ENCODE measurements at regions not wholly inside any gene's neighbourhood (a gene's known extent, or its start where the extent isn't known, plus 50 kb on each side); places are given as distances from the start of the nearest gene placed in this dataset.

DNA sequence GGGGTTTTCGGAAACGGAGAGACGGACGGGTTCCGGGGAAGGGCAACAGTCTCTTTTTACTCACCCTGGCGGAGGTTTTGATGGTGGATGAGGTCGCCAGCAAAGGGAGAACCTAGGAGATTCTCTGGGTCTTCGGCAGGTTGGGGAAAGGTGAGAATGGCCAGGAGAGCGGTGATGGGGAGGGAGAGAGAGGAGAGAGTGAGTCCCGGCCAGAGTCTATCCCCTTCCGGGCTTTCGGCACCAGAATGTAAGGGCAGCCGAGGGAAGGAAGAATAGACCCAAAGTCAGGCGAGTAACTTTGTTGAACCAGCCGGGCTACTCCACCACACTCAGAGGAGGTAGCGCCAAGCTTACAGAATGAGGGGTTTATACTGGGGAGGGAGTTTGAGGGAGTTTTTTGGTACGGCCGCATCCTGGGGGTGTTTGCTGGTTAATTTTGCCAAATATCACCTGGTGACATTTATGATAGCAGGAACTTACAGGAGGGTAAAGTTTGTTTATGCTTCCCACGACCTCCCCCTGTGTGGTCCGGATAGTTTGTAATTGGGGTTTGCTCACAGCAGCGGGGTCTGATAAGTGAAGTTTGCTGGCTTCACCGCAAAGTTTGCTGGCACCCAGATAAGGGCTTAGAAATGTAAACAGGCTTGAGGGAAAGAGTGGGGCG lies 141.1 kb upstream of the ETV3 start:
- H3K27me3 ChIP-seq (ENCODE audit: control insufficient read depth, insufficient read depth, low read length) = 0 out of 2 replicates have a peak, but pooled peaks cover 9% of the 10 kb centered on the region
- no peaks in the 10 kb centered on the region for H3K36me3 ChIP-seq (ENCODE audit: control insufficient read depth, insufficient read depth, low read length)

DNA sequence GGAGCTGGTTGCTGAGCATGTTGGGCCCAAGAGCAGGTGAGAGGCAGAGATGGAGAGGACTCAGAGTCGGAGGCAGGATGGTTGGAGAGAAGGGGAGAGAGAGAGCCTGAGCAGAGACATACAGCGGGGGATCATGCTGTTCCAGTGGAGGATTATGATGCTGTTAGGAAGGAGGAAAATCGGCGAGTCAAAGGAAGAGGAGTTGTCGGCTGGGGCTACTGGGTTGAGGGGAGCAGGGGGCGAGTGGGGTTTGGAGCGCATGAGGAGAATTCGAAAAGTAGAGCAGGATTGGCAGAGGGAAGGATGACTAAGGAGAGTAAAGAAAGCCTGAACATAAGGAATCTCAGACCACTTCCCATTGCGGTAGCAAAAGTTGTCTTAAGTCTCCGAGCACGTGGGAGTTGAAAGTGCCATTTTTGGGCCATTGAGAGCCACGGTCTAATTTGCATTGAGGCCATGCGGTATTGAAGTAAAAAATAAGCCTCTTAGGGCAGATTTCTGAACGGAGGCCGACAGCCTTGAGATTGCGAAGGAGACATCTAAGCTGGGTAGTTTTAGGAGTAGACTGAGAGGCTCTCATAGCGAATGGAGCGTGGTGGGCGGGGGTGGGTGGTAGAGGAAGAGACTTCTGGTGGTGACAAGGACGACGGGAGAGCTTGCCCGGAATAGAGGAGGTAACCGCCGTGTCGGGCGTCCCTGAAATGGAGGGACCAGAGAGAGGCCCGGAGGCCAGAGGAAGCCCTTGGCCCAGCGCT lies 140.4 kb upstream of the ETV3 start:
- Histone ChIP-seq H3K9ac (ENCODE audit: low read length) (no peak overlapping the region), H3K27me3 (ENCODE audit: control insufficient read depth, insufficient read depth, low read length) (0 out of 2 replicates have a peak, but pooled peaks cover 9% of the 10 kb centered on the region), H3K27ac (ENCODE audit: low read depth, low read length) (no peak overlapping the region), H3K4me1 (ENCODE audit: control insufficient read depth, insufficient read depth, low read length) (peaks cover 22% of the 10 kb centered on the region), H3K9me3 (ENCODE audit: control insufficient read depth, insufficient read depth, low read depth, low read length) (no peaks in the 10 kb centered on the region), H3K4me3 (ENCODE audit: low read depth, low read length) (no peak overlapping the region), H3K36me3 (ENCODE audit: control insufficient read depth, insufficient read depth, low read length) (no peaks in the 10 kb centered on the region)

More for the DNA sequence above, 141.1 kb upstream of the ETV3 start:
- Histone ChIP-seq H3K4me1 (ENCODE audit: control insufficient read depth, insufficient read depth, low read length) (peaks cover 15% of the 10 kb centered on the region), H3K4me3 (ENCODE audit: low read depth, low read length) (no peak overlapping the region), H3K27ac (ENCODE audit: low read depth, low read length) (no peak overlapping the region), H3K9me3 (ENCODE audit: control insufficient read depth, insufficient read depth, low read depth, low read length) (no peaks in the 10 kb centered on the region), H3K9ac (ENCODE audit: low read length) (no peak overlapping the region)

DNA sequence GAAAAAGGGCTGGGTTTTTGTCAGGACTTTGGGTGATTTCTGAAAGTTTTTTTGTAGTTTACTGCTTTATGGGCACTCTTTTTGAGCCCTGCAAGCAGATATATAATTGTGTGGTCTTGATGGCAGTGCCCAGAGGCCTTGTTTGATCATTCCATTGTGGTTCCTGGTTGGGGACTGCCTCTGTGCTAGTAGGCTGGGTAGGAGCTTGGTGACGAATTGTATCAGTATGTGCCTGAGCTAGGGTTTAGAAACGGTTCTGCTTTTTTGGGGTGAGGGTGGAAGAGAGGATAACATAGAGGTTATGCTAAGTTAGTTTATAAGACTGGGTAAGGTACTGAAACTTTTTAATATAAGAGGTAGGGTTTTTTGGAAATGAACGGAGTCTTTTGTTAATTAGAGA lies 139.7 kb upstream of the ETV3 start:
- Histone ChIP-seq H3K9ac (ENCODE audit: low read length) (no peak overlapping the region), H3K4me3 (ENCODE audit: low read depth, low read length) (no peak overlapping the region), H3K9me3 (ENCODE audit: control insufficient read depth, insufficient read depth, low read depth, low read length) (no peaks in the 10 kb centered on the region), H3K27ac (ENCODE audit: low read depth, low read length) (no peak overlapping the region), H3K36me3 (ENCODE audit: control insufficient read depth, insufficient read depth, low read length) (no peaks in the 10 kb centered on the region), H3K4me1 (ENCODE audit: control insufficient read depth, insufficient read depth, low read length) (peaks cover 28% of the 10 kb centered on the region), H3K27me3 (ENCODE audit: control insufficient read depth, insufficient read depth, low read length) (0 out of 2 replicates have a peak, but pooled peaks cover 11% of the 10 kb centered on the region)

DNA sequence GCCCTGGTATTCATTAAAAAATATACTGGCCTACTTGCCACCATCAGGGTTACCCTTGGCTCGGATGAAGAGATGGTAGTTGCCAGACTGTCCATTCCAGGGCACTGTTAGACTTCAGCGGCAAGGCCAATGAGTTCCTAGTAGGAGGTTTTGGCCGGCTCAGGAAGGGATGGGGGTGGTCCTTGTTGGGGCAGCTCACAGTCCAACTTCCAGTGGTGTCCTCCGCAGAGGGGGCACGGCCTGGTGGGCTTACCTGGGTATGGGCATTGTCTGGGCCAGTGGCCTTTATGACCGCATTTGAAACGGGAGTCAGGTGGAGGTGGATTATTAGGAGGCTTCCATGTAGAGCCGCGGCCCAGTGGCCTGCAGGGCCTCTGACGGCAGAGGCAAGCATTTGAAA lies 139.1 kb upstream of the ETV3 start:
- no peak overlapping the region for H3K27ac ChIP-seq (ENCODE audit: low read depth, low read length)
- peaks cover 30% of the 10 kb centered on the region for H3K4me1 ChIP-seq (ENCODE audit: control insufficient read depth, insufficient read depth, low read length)
- H3K9ac ChIP-seq (ENCODE audit: low read length) = no peak overlapping the region
- no peak overlapping the region for H3K4me3 ChIP-seq (ENCODE audit: low read depth, low read length)
- no peaks in the 10 kb centered on the region for H3K36me3 ChIP-seq (ENCODE audit: control insufficient read depth, insufficient read depth, low read length)
- no peaks in the 10 kb centered on the region for H3K9me3 ChIP-seq (ENCODE audit: control insufficient read depth, insufficient read depth, low read depth, low read length)
- peaks cover 17% of the 10 kb centered on the region; the same call in 1 of the 2 replicates for H3K27me3 ChIP-seq (ENCODE audit: control insufficient read depth, insufficient read depth, low read length)

DNA sequence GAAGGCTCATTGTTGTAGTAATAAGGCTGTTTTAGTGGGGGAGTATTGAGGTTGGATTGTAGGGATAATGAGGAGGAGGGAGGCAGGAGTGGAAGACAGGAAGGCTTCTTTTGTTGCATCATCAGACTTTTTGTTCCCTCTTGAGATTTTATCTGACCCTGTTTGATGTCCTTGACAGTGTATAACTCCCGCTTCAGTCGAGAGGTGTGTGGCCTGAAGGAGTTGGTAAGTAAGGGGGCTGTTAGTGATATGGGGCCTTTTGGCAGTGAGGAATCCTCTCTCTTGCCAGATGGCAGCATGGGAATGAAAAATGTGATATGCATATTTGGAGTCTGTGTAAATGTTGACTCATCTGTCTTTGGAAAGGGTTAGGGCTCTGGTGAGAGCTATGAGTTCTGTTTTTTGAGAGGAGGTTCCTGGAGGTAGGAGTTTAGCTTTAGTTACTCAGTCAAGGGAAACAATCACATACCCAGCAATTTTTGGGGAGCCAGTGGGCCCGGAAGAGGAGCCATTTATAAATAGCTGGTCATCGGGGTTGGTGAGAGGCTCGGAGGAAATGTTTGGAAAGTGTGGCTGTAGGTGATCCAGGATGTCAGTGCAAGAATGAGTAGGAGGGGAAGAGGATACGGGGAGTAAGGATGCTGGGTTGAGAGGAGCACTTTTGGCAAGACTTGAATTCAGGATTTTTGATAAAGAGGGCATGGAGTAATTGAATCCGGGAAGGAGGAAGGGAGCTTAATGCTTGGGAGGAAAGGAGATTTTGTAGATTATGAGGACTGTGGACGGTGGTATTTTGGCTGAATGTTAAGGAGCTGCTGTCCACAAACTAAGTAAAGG lies 136.7 kb upstream of the ETV3 start:
- no peaks in the 10 kb centered on the region for H3K9me3 ChIP-seq (ENCODE audit: control insufficient read depth, insufficient read depth, low read depth, low read length)
- H3K9ac ChIP-seq (ENCODE audit: low read length) = no peak overlapping the region
- no peak overlapping the region; the same call in 1 of the 2 replicates for H3K4me3 ChIP-seq (ENCODE audit: low read depth, low read length)
- no peaks in the 10 kb centered on the region for H3K36me3 ChIP-seq (ENCODE audit: control insufficient read depth, insufficient read depth, low read length)
- H3K4me1 ChIP-seq (ENCODE audit: control insufficient read depth, insufficient read depth, low read length) = peaks cover 30% of the 10 kb centered on the region
- H3K27me3 ChIP-seq (ENCODE audit: control insufficient read depth, insufficient read depth, low read length) = peaks cover 32% of the 10 kb centered on the region; the same call in 1 of the 2 replicates
- H3K27ac ChIP-seq (ENCODE audit: low read depth, low read length) = no peak overlapping the region

DNA sequence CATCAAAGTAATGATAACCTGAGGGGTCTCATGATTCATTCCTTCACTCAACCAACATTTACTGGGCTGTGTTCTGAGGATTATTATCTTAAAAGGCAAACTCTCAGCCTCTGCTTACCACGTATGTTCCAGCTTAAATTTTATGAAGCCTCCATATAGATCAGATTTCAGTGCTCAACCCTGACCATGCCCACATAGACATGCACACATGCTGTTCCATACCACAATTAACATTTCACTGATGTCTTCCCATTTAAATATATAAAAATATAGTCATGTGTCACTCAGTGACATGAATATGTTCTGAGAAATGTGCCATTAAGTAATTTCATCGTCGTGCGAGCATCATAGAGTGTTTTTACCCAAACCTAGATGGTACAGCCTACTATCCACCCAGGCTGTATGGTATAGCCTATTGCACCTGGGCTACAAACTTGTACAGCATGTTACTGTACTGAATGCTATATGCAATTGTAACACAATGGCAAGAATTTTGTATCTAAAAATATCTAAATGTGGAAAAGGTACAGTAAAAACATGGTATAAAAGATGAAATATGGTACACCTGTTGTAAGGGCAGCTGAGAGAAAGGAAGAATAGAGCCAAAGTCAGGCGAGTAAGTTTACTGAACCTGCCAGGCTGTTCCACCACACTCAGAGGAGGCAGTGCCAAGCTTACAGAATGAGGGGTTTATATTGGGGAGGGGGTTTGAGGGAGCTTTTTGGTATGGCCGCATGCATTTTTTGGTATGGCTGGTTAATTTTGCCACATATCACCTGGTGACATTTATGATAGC lies 134.7 kb upstream of the ETV3 start:
- Histone ChIP-seq H3K27me3 (ENCODE audit: control insufficient read depth, insufficient read depth, low read length) (peaks cover 37% of the 10 kb centered on the region; the same call in 1 of the 2 replicates), H3K4me3 (ENCODE audit: low read depth, low read length) (no peak overlapping the region), H3K27ac (ENCODE audit: low read depth, low read length) (no peak overlapping the region), H3K9ac (ENCODE audit: low read length) (no peak overlapping the region), H3K36me3 (ENCODE audit: control insufficient read depth, insufficient read depth, low read length) (no peaks in the 10 kb centered on the region), H3K9me3 (ENCODE audit: control insufficient read depth, insufficient read depth, low read depth, low read length) (no peaks in the 10 kb centered on the region), H3K4me1 (ENCODE audit: control insufficient read depth, insufficient read depth, low read length) (peaks cover 30% of the 10 kb centered on the region)

DNA sequence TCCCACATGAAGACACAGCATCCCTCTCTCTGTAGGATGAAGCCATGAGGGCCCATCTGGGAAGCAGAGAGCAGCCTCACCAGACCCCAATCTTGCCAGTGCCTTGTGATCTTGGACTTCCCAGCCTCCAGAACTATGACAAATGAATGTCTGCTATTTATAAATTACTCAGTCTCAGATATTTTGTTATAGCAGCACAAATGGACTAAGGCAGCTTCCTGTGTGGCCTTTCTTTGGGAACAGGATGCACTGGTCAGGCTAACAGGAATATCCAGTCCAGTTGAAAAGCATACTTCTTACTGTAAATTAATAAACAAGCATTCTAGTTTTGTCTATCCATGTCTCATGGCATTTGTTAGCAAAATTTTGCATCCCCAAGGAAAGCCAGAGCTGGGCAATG lies 134.1 kb upstream of the ETV3 start:
- Histone ChIP-seq H3K27me3 (ENCODE audit: control insufficient read depth, insufficient read depth, low read length) (peaks cover 37% of the 10 kb centered on the region; the same call in 1 of the 2 replicates), H3K36me3 (ENCODE audit: control insufficient read depth, insufficient read depth, low read length) (no peaks in the 10 kb centered on the region), H3K27ac (ENCODE audit: low read depth, low read length) (no peak overlapping the region), H3K4me3 (ENCODE audit: low read depth, low read length) (no peak overlapping the region), H3K4me1 (ENCODE audit: control insufficient read depth, insufficient read depth, low read length) (peaks cover 30% of the 10 kb centered on the region), H3K9me3 (ENCODE audit: control insufficient read depth, insufficient read depth, low read depth, low read length) (no peaks in the 10 kb centered on the region), H3K9ac (ENCODE audit: low read length) (no peak overlapping the region)

DNA sequence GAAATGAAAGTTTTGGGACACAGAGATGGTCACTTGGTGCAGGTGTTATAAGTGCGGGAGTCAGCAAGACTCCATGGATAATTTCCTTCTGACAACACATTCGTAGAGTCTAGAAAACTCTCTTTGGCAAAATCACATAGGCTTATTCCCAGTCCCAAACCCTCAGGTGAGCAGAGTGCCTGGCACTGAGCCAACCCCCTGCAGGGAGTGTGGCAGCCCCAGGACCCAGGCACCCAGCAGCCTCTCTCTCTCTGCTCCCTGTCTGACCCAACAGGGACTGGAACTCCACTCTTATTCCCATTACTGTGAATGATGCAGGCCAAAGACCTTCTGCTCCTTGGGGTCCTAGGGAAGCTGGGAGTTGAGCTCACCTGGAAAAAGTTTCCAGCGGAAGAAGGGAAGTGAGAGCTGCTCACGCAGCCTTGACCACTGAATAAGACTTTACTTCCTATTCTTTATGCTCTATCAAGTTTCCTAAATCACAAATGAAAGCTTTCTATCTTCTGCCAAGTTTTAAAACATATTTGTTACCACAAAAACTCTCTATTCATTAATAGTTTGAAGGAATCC lies 132.6 kb upstream of the ETV3 start:
- Histone ChIP-seq H3K9me3 (ENCODE audit: control insufficient read depth, insufficient read depth, low read depth, low read length) (no peaks in the 10 kb centered on the region), H3K36me3 (ENCODE audit: control insufficient read depth, insufficient read depth, low read length) (no peaks in the 10 kb centered on the region), H3K9ac (ENCODE audit: low read length) (no peak overlapping the region), H3K27ac (ENCODE audit: low read depth, low read length) (no peak overlapping the region), H3K4me1 (ENCODE audit: control insufficient read depth, insufficient read depth, low read length) (peaks cover 30% of the 10 kb centered on the region), H3K27me3 (ENCODE audit: control insufficient read depth, insufficient read depth, low read length) (peaks cover 33% of the 10 kb centered on the region; the same call in 1 of the 2 replicates), H3K4me3 (ENCODE audit: low read depth, low read length) (no peak overlapping the region)

DNA sequence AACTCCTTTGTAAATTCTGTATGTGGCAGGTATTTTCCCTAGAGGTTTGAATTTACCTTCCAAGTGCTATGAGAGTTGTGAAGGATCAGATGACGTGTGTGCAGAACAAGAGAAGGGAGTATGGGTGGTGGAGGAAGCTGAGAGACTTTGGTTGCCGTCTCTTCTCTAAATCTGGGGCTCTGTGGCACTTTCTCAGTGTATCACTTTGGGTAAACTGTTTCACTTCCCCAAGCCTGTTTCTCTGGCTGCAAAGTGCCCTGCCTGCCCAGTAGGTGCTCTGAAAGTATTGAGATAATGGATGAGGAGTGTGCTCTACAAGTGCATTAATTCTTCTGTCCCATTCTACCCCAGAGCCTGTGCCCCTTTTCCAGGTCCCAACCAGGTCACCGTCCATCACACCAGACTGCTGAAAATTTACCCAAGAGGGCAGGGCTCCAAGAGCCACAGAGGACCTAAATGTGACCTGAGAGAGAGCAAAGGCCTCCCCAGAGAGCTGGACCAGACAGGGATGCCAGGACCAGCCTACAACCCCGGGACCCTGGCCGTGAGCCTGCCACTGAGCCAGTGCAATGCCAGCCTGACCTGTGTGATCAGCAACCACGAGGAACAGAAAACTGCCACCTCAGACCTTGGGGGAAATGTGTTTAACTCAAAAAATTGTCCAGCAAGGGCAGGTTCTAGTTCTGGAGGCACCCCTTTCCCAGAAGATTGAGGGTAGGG lies 131.6 kb upstream of the ETV3 start:
- peaks cover 32% of the 10 kb centered on the region; the same call in 1 of the 2 replicates for H3K27me3 ChIP-seq (ENCODE audit: control insufficient read depth, insufficient read depth, low read length)
- peaks cover 21% of the 10 kb centered on the region for H3K4me1 ChIP-seq (ENCODE audit: control insufficient read depth, insufficient read depth, low read length)
- no peak overlapping the region for H3K4me3 ChIP-seq (ENCODE audit: low read depth, low read length)
- no peak overlapping the region for H3K9ac ChIP-seq (ENCODE audit: low read length)
- no peaks in the 10 kb centered on the region for H3K9me3 ChIP-seq (ENCODE audit: control insufficient read depth, insufficient read depth, low read depth, low read length)
- no peak overlapping the region for H3K27ac ChIP-seq (ENCODE audit: low read depth, low read length)
- H3K36me3 ChIP-seq (ENCODE audit: control insufficient read depth, insufficient read depth, low read length) = no peaks in the 10 kb centered on the region

Data from HUES6 (cell line).